Vagina (tissue), 2 donors: ENCODE measurements at regions not wholly inside any gene's neighbourhood (a gene's known extent, or its start where the extent isn't known, plus 50 kb on each side); places are given as distances from the start of the nearest gene placed in this dataset.

Experiments used
- DNase-seq, 2 donors: peaks; one replicate each; pipeline ENCODE4 v3.0.0-alpha.2; 2017; ENCODE audit errors: extremely low spot score in 2 of 2
- H3K27ac ChIP-seq: fragments of 200-600 bp; sonication (generic); one replicate; pipeline ENCODE4 v1.5.1; 2019
- H3K27me3 ChIP-seq: fragments of 200-600 bp; sonication (generic); one replicate; pipeline ENCODE4 v1.5.1; 2019
- H3K36me3 ChIP-seq, 2 donors: fragments of 200-600 bp; sonication (generic); one replicate each; pipeline ENCODE4 v1.5.1; 2017 to 2019
- H3K4me1 ChIP-seq: fragments of 200-600 bp; sonication (generic); one replicate; pipeline ENCODE4 v1.5.1; 2019
- H3K4me3 ChIP-seq, 2 donors: fragments of 200-600 bp; sonication (generic); 1 replicate in 1 of 2; 2 replicates in 1 of 2; pipeline ENCODE4 v1.5.1; 2016 to 2019
- H3K9me3 ChIP-seq: fragments of 200-600 bp; sonication (generic); one replicate; pipeline ENCODE4 v1.5.1; 2019
- POLR2A ChIP-seq, 2 donors: fragments of 450-650 bp; IDR thresholded peaks; one replicate each; pipeline ENCODE4 v1.6.1; 2017; ENCODE audit warnings: antibody characterized with exemption in 2 of 2, mild to moderate bottlenecking in 2 of 2, moderate library complexity in 2 of 2
- POLR2AphosphoS5 ChIP-seq, 2 donors: sonication (generic); formaldehyde crosslinking; IDR thresholded peaks; one replicate each; pipeline ENCODE4 v1.9.0; 2017; ENCODE audit warnings: antibody characterized with exemption in 2 of 2, mild to moderate bottlenecking in 2 of 2, low read depth in 1 of 2; ENCODE audit not compliant: insufficient read depth in 1 of 2
- intact Hi-C: fragments of 100-400 bp; cut with DNase I; formaldehyde crosslinking; loops from one replicate; pipeline ENCODE4 v1.15.1; 2023
- TF ChIP-seq, protein P1 (sequence below), 3 experiments: fragments of 450-650 bp in 2 of 3; fragments of 200-600 bp in 1 of 3; sonication (generic) in 1 of 3; IDR thresholded peaks; one replicate each; pipeline ENCODE4 v1.5.1; 2017 to 2019; ENCODE audit warnings: antibody characterized with exemption in 3 of 3, mild to moderate bottlenecking in 2 of 3, moderate library complexity in 2 of 3

DNA sequence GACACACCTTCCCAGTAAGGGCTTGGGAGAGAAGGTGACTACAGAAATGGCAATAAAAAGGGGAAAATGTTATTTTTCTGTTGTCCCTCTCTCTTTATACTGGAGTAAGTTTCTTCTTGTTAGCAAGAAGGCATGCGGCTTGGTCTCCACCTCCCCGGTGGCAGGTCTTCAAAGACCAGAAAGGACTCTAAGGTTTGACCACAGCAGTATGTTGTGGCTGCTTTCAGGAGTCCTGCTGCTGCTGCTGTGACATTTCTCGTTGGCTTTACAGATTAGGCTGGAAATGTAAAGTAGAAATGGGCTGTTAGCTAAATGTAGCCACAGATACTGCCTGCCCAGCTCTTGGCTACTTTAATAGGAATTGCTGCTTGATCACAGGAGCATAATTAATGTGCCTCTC lies 175.8 kb upstream of the ZBTB20 start:
- DNase-seq, result no peak
- Histone ChIP-seq H3K36me3 (no peaks in the 10 kb centered on the region), H3K27me3 (no peaks in the 10 kb centered on the region), H3K27ac (no peak overlapping the region), H3K9me3 (no peaks in the 10 kb centered on the region), H3K4me1 (no peaks in the 10 kb centered on the region), H3K4me3 (no peak overlapping the region)
- intact Hi-C loops, result no loop called here
- TF ChIP-seq POLR2A (IDR thresholded peaks at IDR 0.05) (no peak), POLR2AphosphoS5 (IDR thresholded peaks at IDR 0.05; ENCODE audit: insufficient read depth in 1 of 2, low read depth in 1 of 2) (no peak)
- TF ChIP-seq, protein P1, sequence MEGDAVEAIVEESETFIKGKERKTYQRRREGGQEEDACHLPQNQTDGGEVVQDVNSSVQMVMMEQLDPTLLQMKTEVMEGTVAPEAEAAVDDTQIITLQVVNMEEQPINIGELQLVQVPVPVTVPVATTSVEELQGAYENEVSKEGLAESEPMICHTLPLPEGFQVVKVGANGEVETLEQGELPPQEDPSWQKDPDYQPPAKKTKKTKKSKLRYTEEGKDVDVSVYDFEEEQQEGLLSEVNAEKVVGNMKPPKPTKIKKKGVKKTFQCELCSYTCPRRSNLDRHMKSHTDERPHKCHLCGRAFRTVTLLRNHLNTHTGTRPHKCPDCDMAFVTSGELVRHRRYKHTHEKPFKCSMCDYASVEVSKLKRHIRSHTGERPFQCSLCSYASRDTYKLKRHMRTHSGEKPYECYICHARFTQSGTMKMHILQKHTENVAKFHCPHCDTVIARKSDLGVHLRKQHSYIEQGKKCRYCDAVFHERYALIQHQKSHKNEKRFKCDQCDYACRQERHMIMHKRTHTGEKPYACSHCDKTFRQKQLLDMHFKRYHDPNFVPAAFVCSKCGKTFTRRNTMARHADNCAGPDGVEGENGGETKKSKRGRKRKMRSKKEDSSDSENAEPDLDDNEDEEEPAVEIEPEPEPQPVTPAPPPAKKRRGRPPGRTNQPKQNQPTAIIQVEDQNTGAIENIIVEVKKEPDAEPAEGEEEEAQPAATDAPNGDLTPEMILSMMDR (IDR thresholded peaks at IDR 0.05), result no peak

DNA sequence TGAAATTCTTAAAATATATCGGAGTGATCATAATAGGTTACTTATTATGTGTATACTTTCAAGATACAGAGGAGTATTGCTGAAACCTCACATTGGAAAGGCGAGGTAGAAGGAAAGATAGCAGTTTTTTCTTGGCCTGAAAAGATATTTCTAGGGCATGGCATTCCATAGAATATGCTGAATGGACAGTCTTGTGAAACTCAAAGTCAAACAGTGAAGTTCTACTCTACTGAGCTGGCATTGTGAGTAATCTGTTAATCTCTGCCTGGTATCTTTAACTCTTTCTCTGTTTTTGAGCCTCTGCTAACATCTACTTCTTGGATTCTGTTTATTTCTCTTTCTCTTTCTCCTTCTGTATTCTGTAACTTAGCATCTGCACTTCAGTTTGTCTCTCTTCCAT lies 176.3 kb upstream of the ZBTB20 start:
- Histone ChIP-seq H3K9me3 (no peaks in the 10 kb centered on the region), H3K27me3 (no peaks in the 10 kb centered on the region), H3K4me1 (no peaks in the 10 kb centered on the region), H3K36me3 (no peaks in the 10 kb centered on the region), H3K4me3 (no peak overlapping the region), H3K27ac (no peak overlapping the region)
- TF ChIP-seq POLR2A (IDR thresholded peaks at IDR 0.05), result no peak
- TF ChIP-seq, protein P1 (IDR thresholded peaks at IDR 0.05), result no peak
- TF ChIP-seq POLR2AphosphoS5 (IDR thresholded peaks at IDR 0.05; ENCODE audit: insufficient read depth in 1 of 2, low read depth in 1 of 2), result no peak
- DNase-seq, result no peak
- intact Hi-C loops, result no loop called here

DNA sequence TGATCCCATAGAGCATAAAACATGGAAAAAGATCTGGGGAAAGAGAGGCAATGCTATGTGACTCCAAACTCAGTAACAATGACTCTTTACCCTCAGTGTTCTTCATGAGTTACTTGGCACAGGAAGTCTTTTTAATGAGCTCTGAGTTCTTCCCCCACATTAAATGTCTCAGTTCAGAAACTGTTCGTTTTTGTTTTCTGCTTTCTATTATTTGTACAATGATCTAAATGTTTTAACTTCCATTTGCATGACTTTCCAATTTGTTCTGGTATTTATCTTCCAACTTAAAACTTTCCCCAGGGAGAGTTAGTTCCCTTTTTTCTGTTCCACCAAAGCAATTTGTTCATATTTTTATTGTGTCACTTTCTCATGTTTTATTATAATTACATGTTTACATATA lies 177.0 kb upstream of the ZBTB20 start:
- intact Hi-C loops, result no loop called here
- TF ChIP-seq, protein P1 (IDR thresholded peaks at IDR 0.05), result no peak
- TF ChIP-seq POLR2A (IDR thresholded peaks at IDR 0.05) (no peak), POLR2AphosphoS5 (IDR thresholded peaks at IDR 0.05; ENCODE audit: insufficient read depth in 1 of 2, low read depth in 1 of 2) (no peak)
- no peak for DNase-seq
- no peaks in the 10 kb centered on the region for H3K9me3 ChIP-seq
- H3K4me1 ChIP-seq, result no peaks in the 10 kb centered on the region
- no peak overlapping the region for H3K27ac ChIP-seq
- no peak overlapping the region for H3K4me3 ChIP-seq
- H3K27me3 ChIP-seq, result no peaks in the 10 kb centered on the region
- no peaks in the 10 kb centered on the region for H3K36me3 ChIP-seq

DNA sequence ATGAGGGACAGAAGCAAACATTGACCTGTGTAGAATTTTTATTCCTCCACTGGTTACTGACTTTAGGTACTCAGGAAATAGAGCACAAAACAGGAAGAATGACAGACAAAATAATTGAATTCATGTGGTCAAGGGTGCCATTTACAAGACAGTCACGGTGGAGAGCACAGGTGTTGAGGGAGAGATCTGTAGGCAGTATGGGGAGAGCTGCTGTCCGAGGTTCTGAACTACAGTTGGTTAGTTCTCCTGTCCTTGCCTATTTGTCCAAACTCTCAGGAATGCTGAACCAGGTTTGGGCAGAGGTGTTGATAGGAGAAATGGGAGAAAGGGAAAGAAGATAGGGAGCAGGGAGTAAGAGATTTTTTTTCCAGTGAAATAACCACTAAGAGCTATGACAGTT lies 178.5 kb upstream of the ZBTB20 start:
- intact Hi-C loops, result no loop called here
- no peak for DNase-seq
- TF ChIP-seq POLR2AphosphoS5 (IDR thresholded peaks at IDR 0.05; ENCODE audit: insufficient read depth in 1 of 2, low read depth in 1 of 2), result no peak
- no peak for TF ChIP-seq POLR2A (IDR thresholded peaks at IDR 0.05)
- TF ChIP-seq, protein P1 (IDR thresholded peaks at IDR 0.05), result no peak
- no peaks in the 10 kb centered on the region for H3K27me3 ChIP-seq
- no peak overlapping the region for H3K4me3 ChIP-seq
- H3K36me3 ChIP-seq, result no peaks in the 10 kb centered on the region
- H3K27ac ChIP-seq, result no peak overlapping the region
- H3K4me1 ChIP-seq, result no peaks in the 10 kb centered on the region
- H3K9me3 ChIP-seq, result no peaks in the 10 kb centered on the region

DNA sequence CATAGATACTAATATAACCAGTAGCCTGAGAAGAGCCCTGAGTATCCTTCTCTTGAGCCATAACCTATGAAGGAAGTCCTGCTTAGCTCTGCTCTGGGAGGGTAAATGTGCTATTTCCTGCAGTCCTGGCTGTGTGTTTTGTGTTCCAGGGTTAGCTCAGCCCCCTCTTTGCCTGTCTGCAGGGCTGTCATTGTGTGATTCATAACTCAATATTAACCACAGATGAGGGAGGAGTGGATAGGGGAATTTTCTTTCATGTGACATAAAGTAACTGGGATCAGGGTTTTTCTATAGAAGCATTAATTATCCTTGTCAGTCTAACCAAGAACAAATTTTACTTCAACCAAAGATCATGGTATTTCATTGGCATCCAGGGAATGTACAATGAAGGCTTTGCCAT lies 183.3 kb upstream of the ZBTB20 start:
- Histone ChIP-seq H3K4me1 (no peaks in the 10 kb centered on the region), H3K4me3 (no peak overlapping the region), H3K36me3 (no peaks in the 10 kb centered on the region), H3K9me3 (no peaks in the 10 kb centered on the region), H3K27me3 (no peaks in the 10 kb centered on the region), H3K27ac (no peak overlapping the region)
- intact Hi-C loops, result no loop called here
- TF ChIP-seq, protein P1 (IDR thresholded peaks at IDR 0.05), result no peak
- TF ChIP-seq POLR2AphosphoS5 (IDR thresholded peaks at IDR 0.05; ENCODE audit: insufficient read depth in 1 of 2, low read depth in 1 of 2) (no peak), POLR2A (IDR thresholded peaks at IDR 0.05) (no peak)
- no peak for DNase-seq
